Lower lobe of right lung (tissue), 2 donors: ENCODE measurements at regions not wholly inside any gene's neighbourhood (a gene's known extent, or its start where the extent isn't known, plus 50 kb on each side); places are given as distances from the start of the nearest gene placed in this dataset.

Experiments
- ATAC-seq, 2 donors: fragments of 200-7000 bp; cut with Tn5 transposase; one replicate each; pipeline ENCODE4 v1.9.1; 2020 to 2022; ENCODE audit warnings: mild to moderate bottlenecking in 2 of 2, moderate library complexity in 2 of 2
- DNase-seq: peaks from one replicate; pipeline ENCODE4 v3.0.0-alpha.2; 2020
- H3K27ac ChIP-seq: fragments of 200-600 bp; one replicate; pipeline ENCODE4 v1.8.0; 2022
- H3K27me3 ChIP-seq: fragments of 200-600 bp; one replicate; pipeline ENCODE4 v1.8.0; 2022; ENCODE audit warnings: low read depth
- H3K36me3 ChIP-seq: fragments of 200-600 bp; one replicate; pipeline ENCODE4 v1.8.0; 2022; ENCODE audit warnings: mild to moderate bottlenecking
- H3K4me1 ChIP-seq: fragments of 200-600 bp; one replicate; pipeline ENCODE4 v1.8.0; 2022
- H3K4me3 ChIP-seq: fragments of 200-600 bp; one replicate; pipeline ENCODE4 v1.8.0; 2022; ENCODE audit warnings: mild to moderate bottlenecking
- H3K9me3 ChIP-seq: fragments of 200-600 bp; one replicate; pipeline ENCODE4 v1.8.0; 2022
- CTCF ChIP-seq: fragments of 200-600 bp; IDR thresholded peaks from one replicate; pipeline ENCODE4 v1.8.0; 2022; ENCODE audit warnings: antibody characterized with exemption, mild to moderate bottlenecking
- intact Hi-C: fragments of 100-400 bp; cut with DNase I; formaldehyde crosslinking; loops from one replicate; pipeline ENCODE4 v1.11.0; 2022
- donor health status: DM: no; HTN: yes; CAD: no; lungs with severe emphysema.

- intact Hi-C loops = no loop called here
- Histone ChIP-seq H3K9me3 (no peaks in the 10 kb centered on the region), H3K4me3 (no peak overlapping the region), H3K4me1 (no peaks in the 10 kb centered on the region), H3K36me3 (no peaks in the 10 kb centered on the region), H3K27ac (no peak overlapping the region), H3K27me3 (no peaks in the 10 kb centered on the region)
- DNase-seq = no peak
- TF ChIP-seq CTCF = no peak
- no peak for ATAC-seq
Measured at GRCh38 chr3:124526601-124527000, 203.7 kb upstream of the UMPS start.

- Histone ChIP-seq H3K27me3 (no peaks in the 10 kb centered on the region), H3K4me3 (no peak overlapping the region), H3K4me1 (no peaks in the 10 kb centered on the region), H3K36me3 (no peaks in the 10 kb centered on the region), H3K9me3 (no peaks in the 10 kb centered on the region), H3K27ac (no peak overlapping the region)
- ATAC-seq = no peak
- DNase-seq = no peak
- no peak for TF ChIP-seq CTCF
- intact Hi-C loops = no loop called here
Measured at GRCh38 chr3:124529826-124530571, 200.3 kb upstream of the UMPS start.

GRCh38 chr3:124530916-124531315 lies 199.3 kb upstream of the UMPS start:
- Histone ChIP-seq H3K9me3 (no peaks in the 10 kb centered on the region), H3K36me3 (no peaks in the 10 kb centered on the region), H3K27ac (no peak overlapping the region), H3K27me3 (no peaks in the 10 kb centered on the region), H3K4me3 (no peak overlapping the region), H3K4me1 (no peaks in the 10 kb centered on the region)
- no peak for DNase-seq
- no peak for TF ChIP-seq CTCF
- intact Hi-C loops = no loop called here
- ATAC-seq = no peak

- Histone ChIP-seq H3K27ac (no peak overlapping the region), H3K36me3 (no peaks in the 10 kb centered on the region), H3K4me1 (no peaks in the 10 kb centered on the region), H3K4me3 (no peak overlapping the region), H3K9me3 (no peaks in the 10 kb centered on the region), H3K27me3 (no peaks in the 10 kb centered on the region)
- TF ChIP-seq CTCF = no peak
- DNase-seq = no peak
- ATAC-seq = no peak
- intact Hi-C loops = no loop called here
Measured at GRCh38 chr3:124532071-124532470, 198.2 kb upstream of the UMPS start.

GRCh38 chr3:124535306-124535705 lies 194.9 kb upstream of the UMPS start:
- Histone ChIP-seq H3K27me3 (no peaks in the 10 kb centered on the region), H3K4me1 (no peaks in the 10 kb centered on the region), H3K36me3 (no peaks in the 10 kb centered on the region), H3K9me3 (no peaks in the 10 kb centered on the region), H3K4me3 (no peak overlapping the region), H3K27ac (no peak overlapping the region)
- ATAC-seq = no peak
- TF ChIP-seq CTCF = no peak
- no peak for DNase-seq
- intact Hi-C loops = no loop called here
